ENCODE measurements at regions not wholly inside any gene's neighbourhood (a gene's known extent, or its start where the extent isn't known, plus 50 kb on each side); places are given as distances from the start of the nearest gene placed in this dataset.

GRCh38 chr10:4467481-4467880 lies 358.5 kb upstream of the AKR1E2 start:
- Mint-ChIP-seq H3K4me3 (no peak overlapping the region), H3K9me3 (peaks cover 0 to 3% (median 0%) of the 10 kb centered on the region in 5 donors), H3K27me3 (peaks cover 11 to 31% of the 10 kb centered on the region in 2 donors), H3K4me1 (peaks cover 0 to 3% (median 0%) of the 10 kb centered on the region in 3 donors), H3K36me3 (peaks cover 0 to 9% (median 0%) of the 10 kb centered on the region in 3 donors), H3K27ac (no peak overlapping the region)
- Histone ChIP-seq H3K4me1 (ENCODE audit: insufficient read depth, low read length) (no peaks in the 10 kb centered on the region), H3K4me3 (ENCODE audit: low read length) (no peak overlapping the region), H3K27me3 (ENCODE audit: insufficient read depth, low read length, poor library complexity, severe bottlenecking) (no peaks in the 10 kb centered on the region), H3K36me3 (ENCODE audit: insufficient read depth, low read length) (no peaks in the 10 kb centered on the region), H3K9me3 (ENCODE audit: low read length) (no peaks in the 10 kb centered on the region), H3K27ac (ENCODE audit: low read depth, low read length) (no peak overlapping the region)
- ChIA-PET CTCF (no interaction called here), POLR2A (no interaction called here)
- DNase-seq = no peak

GRCh38 chr10:4460267-4460666 lies 365.7 kb upstream of the AKR1E2 start:
- Mint-ChIP-seq H3K9me3 (peaks cover 0 to 3% (median 0%) of the 10 kb centered on the region in 5 donors), H3K27ac (no peak overlapping the region), H3K36me3 (peaks cover 0 to 4% (median 0%) of the 10 kb centered on the region in 3 donors), H3K27me3 (peaks cover 3 to 13% of the 10 kb centered on the region in 2 donors), H3K4me1 (peaks cover 0 to 3% (median 0%) of the 10 kb centered on the region in 3 donors), H3K4me3 (no peak overlapping the region)
- Histone ChIP-seq H3K27me3 (ENCODE audit: insufficient read depth, low read length, poor library complexity, severe bottlenecking) (no peaks in the 10 kb centered on the region), H3K4me3 (ENCODE audit: low read length) (no peak overlapping the region), H3K9me3 (ENCODE audit: low read length) (no peaks in the 10 kb centered on the region), H3K27ac (ENCODE audit: low read depth, low read length) (no peak overlapping the region), H3K4me1 (ENCODE audit: insufficient read depth, low read length) (no peaks in the 10 kb centered on the region), H3K36me3 (ENCODE audit: insufficient read depth, low read length) (no peaks in the 10 kb centered on the region)
- CTCF ChIA-PET = no interaction called here
- POLR2A ChIA-PET = no interaction called here
- no peak for DNase-seq

GRCh38 chr10:4459531-4459930 lies 366.5 kb upstream of the AKR1E2 start:
- no peak overlapping the region for H3K27ac Mint-ChIP-seq
- no peaks in the 10 kb centered on the region for H3K27me3 ChIP-seq (ENCODE audit: insufficient read depth, low read length, poor library complexity, severe bottlenecking)
- no peak overlapping the region for H3K4me3 ChIP-seq (ENCODE audit: low read length)
- no peak for DNase-seq
- peaks cover 0 to 4% (median 0%) of the 10 kb centered on the region in 3 donors for H3K36me3 Mint-ChIP-seq
- peaks cover 0 to 3% (median 0%) of the 10 kb centered on the region in 5 donors for H3K9me3 Mint-ChIP-seq
- H3K4me1 Mint-ChIP-seq = peaks cover 0 to 3% (median 0%) of the 10 kb centered on the region in 3 donors
- H3K27me3 Mint-ChIP-seq = peaks cover 0 to 13% of the 10 kb centered on the region in 2 donors
- CTCF ChIA-PET = no interaction called here
- no peaks in the 10 kb centered on the region for H3K36me3 ChIP-seq (ENCODE audit: insufficient read depth, low read length)
- no peak overlapping the region for H3K4me3 Mint-ChIP-seq
- H3K4me1 ChIP-seq (ENCODE audit: insufficient read depth, low read length) = no peaks in the 10 kb centered on the region
- H3K9me3 ChIP-seq (ENCODE audit: low read length) = no peaks in the 10 kb centered on the region
- H3K27ac ChIP-seq (ENCODE audit: low read depth, low read length) = no peak overlapping the region
- POLR2A ChIA-PET = no interaction called here

GRCh38 chr10:4457597-4457996 lies 368.4 kb upstream of the AKR1E2 start:
- H3K9me3 Mint-ChIP-seq = peaks cover 0 to 2% (median 0%) of the 10 kb centered on the region in 5 donors
- H3K27ac Mint-ChIP-seq = no peak overlapping the region
- H3K4me3 ChIP-seq (ENCODE audit: low read length) = no peak overlapping the region
- H3K27me3 Mint-ChIP-seq = peaks cover 0 to 13% of the 10 kb centered on the region in 2 donors
- no peak overlapping the region for H3K27ac ChIP-seq (ENCODE audit: low read depth, low read length)
- H3K9me3 ChIP-seq (ENCODE audit: low read length) = no peaks in the 10 kb centered on the region
- POLR2A ChIA-PET = no interaction called here
- H3K4me1 Mint-ChIP-seq = peaks cover 0 to 1% (median 0%) of the 10 kb centered on the region in 3 donors
- H3K36me3 Mint-ChIP-seq = no peaks in the 10 kb centered on the region
- CTCF ChIA-PET = no interaction called here
- H3K36me3 ChIP-seq (ENCODE audit: insufficient read depth, low read length) = no peaks in the 10 kb centered on the region
- no peaks in the 10 kb centered on the region for H3K4me1 ChIP-seq (ENCODE audit: insufficient read depth, low read length)
- no peak for DNase-seq
- H3K27me3 ChIP-seq (ENCODE audit: insufficient read depth, low read length, poor library complexity, severe bottlenecking) = no peaks in the 10 kb centered on the region
- H3K4me3 Mint-ChIP-seq = no peak overlapping the region

GRCh38 chr10:4456776-4457175 lies 369.2 kb upstream of the AKR1E2 start:
- Histone ChIP-seq H3K27ac (ENCODE audit: low read depth, low read length) (no peak overlapping the region), H3K9me3 (ENCODE audit: low read length) (no peaks in the 10 kb centered on the region), H3K4me3 (ENCODE audit: low read length) (no peak overlapping the region), H3K36me3 (ENCODE audit: insufficient read depth, low read length) (no peaks in the 10 kb centered on the region), H3K4me1 (ENCODE audit: insufficient read depth, low read length) (no peaks in the 10 kb centered on the region), H3K27me3 (ENCODE audit: insufficient read depth, low read length, poor library complexity, severe bottlenecking) (no peaks in the 10 kb centered on the region)
- Mint-ChIP-seq H3K9me3 (peaks cover 0 to 2% (median 0%) of the 10 kb centered on the region in 5 donors), H3K4me1 (no peaks in the 10 kb centered on the region), H3K4me3 (no peak overlapping the region), H3K36me3 (no peaks in the 10 kb centered on the region), H3K27ac (no peak overlapping the region), H3K27me3 (peaks cover 0 to 13% of the 10 kb centered on the region in 2 donors)
- CTCF ChIA-PET = no interaction called here
- no peak for DNase-seq
- POLR2A ChIA-PET = no interaction called here

- no peak overlapping the region for H3K4me3 ChIP-seq (ENCODE audit: low read length)
- Mint-ChIP-seq H3K4me1 (no peaks in the 10 kb centered on the region), H3K9me3 (peaks cover 0 to 2% (median 0%) of the 10 kb centered on the region in 5 donors), H3K36me3 (no peaks in the 10 kb centered on the region), H3K27me3 (peaks cover 0 to 13% of the 10 kb centered on the region in 2 donors), H3K4me3 (no peak overlapping the region), H3K27ac (no peak overlapping the region)
- ChIA-PET POLR2A (no interaction called here), CTCF (no interaction called here)
- no peaks in the 10 kb centered on the region for H3K36me3 ChIP-seq (ENCODE audit: insufficient read depth, low read length)
- H3K27me3 ChIP-seq (ENCODE audit: insufficient read depth, low read length, poor library complexity, severe bottlenecking) = no peaks in the 10 kb centered on the region
- H3K9me3 ChIP-seq (ENCODE audit: low read length) = no peaks in the 10 kb centered on the region
- H3K4me1 ChIP-seq (ENCODE audit: insufficient read depth, low read length) = no peaks in the 10 kb centered on the region
- no peak for DNase-seq
- H3K27ac ChIP-seq (ENCODE audit: low read depth, low read length) = no peak overlapping the region
Measured at GRCh38 chr10:4456279-4456678, 369.7 kb upstream of the AKR1E2 start.

- no peaks in the 10 kb centered on the region for H3K36me3 ChIP-seq (ENCODE audit: insufficient read depth, low read length)
- ChIA-PET CTCF (no interaction called here), POLR2A (interaction anchor here (0.6 kb wide), 1 partner anchor 122 kb away, joined by 3 read pairs; no protein-coding TSS in a partner anchor)
- no peak for DNase-seq
- Mint-ChIP-seq H3K4me1 (peaks cover 0 to 4% (median 2%) of the 10 kb centered on the region in 3 donors), H3K36me3 (no peaks in the 10 kb centered on the region), H3K4me3 (no peak overlapping the region), H3K9me3 (peaks cover 0 to 2% (median 0%) of the 10 kb centered on the region in 5 donors), H3K27ac (no peak overlapping the region), H3K27me3 (peaks cover 0 to 8% of the 10 kb centered on the region in 2 donors)
- no peak overlapping the region for H3K4me3 ChIP-seq (ENCODE audit: low read length)
- H3K9me3 ChIP-seq (ENCODE audit: low read length) = no peaks in the 10 kb centered on the region
- no peaks in the 10 kb centered on the region for H3K27me3 ChIP-seq (ENCODE audit: insufficient read depth, low read length, poor library complexity, severe bottlenecking)
- H3K4me1 ChIP-seq (ENCODE audit: insufficient read depth, low read length) = no peaks in the 10 kb centered on the region
- no peak overlapping the region for H3K27ac ChIP-seq (ENCODE audit: low read depth, low read length)
Measured at GRCh38 chr10:4453950-4454349, 372.1 kb upstream of the AKR1E2 start.

- peaks cover 0 to 2% (median 0%) of the 10 kb centered on the region in 5 donors for H3K9me3 Mint-ChIP-seq
- CTCF ChIA-PET = no interaction called here
- no peak overlapping the region for H3K27ac Mint-ChIP-seq
- Histone ChIP-seq H3K4me3 (ENCODE audit: low read length) (no peak overlapping the region), H3K9me3 (ENCODE audit: low read length) (no peaks in the 10 kb centered on the region), H3K4me1 (ENCODE audit: insufficient read depth, low read length) (no peaks in the 10 kb centered on the region), H3K27me3 (ENCODE audit: insufficient read depth, low read length, poor library complexity, severe bottlenecking) (no peaks in the 10 kb centered on the region), H3K27ac (ENCODE audit: low read depth, low read length) (no peak overlapping the region), H3K36me3 (ENCODE audit: insufficient read depth, low read length) (no peaks in the 10 kb centered on the region)
- POLR2A ChIA-PET = interaction anchor here (0.6 kb wide), 1 partner anchor 10 kb away, joined by 3 read pairs; no protein-coding TSS in a partner anchor
- DNase-seq = no peak
- peaks cover 0 to 4% (median 2%) of the 10 kb centered on the region in 3 donors for H3K4me1 Mint-ChIP-seq
- no peak overlapping the region for H3K4me3 Mint-ChIP-seq
- H3K36me3 Mint-ChIP-seq = no peaks in the 10 kb centered on the region
- peaks cover 0 to 1% of the 10 kb centered on the region in 2 donors for H3K27me3 Mint-ChIP-seq
Measured at GRCh38 chr10:4453276-4453675, 372.7 kb upstream of the AKR1E2 start.

Measured in CD8-positive, alpha-beta memory T cell (primary cell).